ENCODE measurements at regions not wholly inside any gene's neighbourhood (a gene's known extent, or its start where the extent isn't known, plus 50 kb on each side); places are given as distances from the start of the nearest gene placed in this dataset.

- no peak for TF ChIP-seq CTCF (conservative IDR thresholded peaks at IDR 0.05; ENCODE audit: low read length)
- no peak overlapping the region for H3K4me3 ChIP-seq (ENCODE audit: low read length)
- DNase-seq (ENCODE audit: low read depth), result no peak
Observed at GRCh38 chr3:165459111-165459510, 262.9 kb upstream of the SLITRK3 start.

- TF ChIP-seq CTCF (conservative IDR thresholded peaks at IDR 0.05; ENCODE audit: low read length), result no peak
- H3K4me3 ChIP-seq (ENCODE audit: low read length), result no peak overlapping the region
- DNase-seq (ENCODE audit: low read depth), result no peak
Observed at GRCh38 chr3:165457096-165457495, 260.9 kb upstream of the SLITRK3 start.

GRCh38 chr3:165455793-165456192 is 259.6 kb upstream of the SLITRK3 start:
- H3K4me3 ChIP-seq (ENCODE audit: low read length), result no peak overlapping the region
- no peak for DNase-seq (ENCODE audit: low read depth)
- no peak for TF ChIP-seq CTCF (conservative IDR thresholded peaks at IDR 0.05; ENCODE audit: low read length)

GRCh38 chr3:165455360-165455759 is 259.2 kb upstream of the SLITRK3 start:
- no peak overlapping the region for H3K4me3 ChIP-seq (ENCODE audit: low read length)
- no peak for DNase-seq (ENCODE audit: low read depth)
- no peak for TF ChIP-seq CTCF (conservative IDR thresholded peaks at IDR 0.05; ENCODE audit: low read length)

- H3K4me3 ChIP-seq (ENCODE audit: low read length), result no peak overlapping the region
- no peak for DNase-seq (ENCODE audit: low read depth)
- TF ChIP-seq CTCF (conservative IDR thresholded peaks at IDR 0.05; ENCODE audit: low read length), result no peak
Observed at GRCh38 chr3:165451371-165452070, 255.3 kb upstream of the SLITRK3 start.

GRCh38 chr3:165446555-165446954 is 250.4 kb upstream of the SLITRK3 start:
- no peak overlapping the region for H3K4me3 ChIP-seq (ENCODE audit: low read length)
- TF ChIP-seq CTCF (conservative IDR thresholded peaks at IDR 0.05; ENCODE audit: low read length), result no peak
- no peak for DNase-seq (ENCODE audit: low read depth)

- DNase-seq (ENCODE audit: low read depth), result no peak
- no peak for TF ChIP-seq CTCF (conservative IDR thresholded peaks at IDR 0.05; ENCODE audit: low read length)
- no peak overlapping the region for H3K4me3 ChIP-seq (ENCODE audit: low read length)
Observed at GRCh38 chr3:165444745-165445144, 248.6 kb upstream of the SLITRK3 start.

Data from AG10803 (cell line).